Osteocyte (in vitro differentiated cells): ENCODE measurements at regions not wholly inside any gene's neighbourhood (a gene's known extent, or its start where the extent isn't known, plus 50 kb on each side); places are given as distances from the start of the nearest gene placed in this dataset.

Experiments
- DNase-seq: peaks from one replicate; pipeline ENCODE4 v3.0.0; 2021; ENCODE audit warnings: mixed read lengths; ENCODE audit not compliant: unreplicated experiment; ENCODE audit errors: extremely low spot score
- H3K27ac Mint-ChIP-seq: one replicate; pipeline ENCODE4 v1.8.0; 2021; ENCODE audit warnings: mild to moderate bottlenecking, mixed read lengths; ENCODE audit not compliant: unreplicated experiment
- H3K27me3 Mint-ChIP-seq: one replicate; pipeline ENCODE4 v1.8.0; 2021; ENCODE audit warnings: mixed read lengths; ENCODE audit not compliant: unreplicated experiment
- H3K36me3 Mint-ChIP-seq: one replicate; pipeline ENCODE4 v1.8.0; 2021; ENCODE audit warnings: mixed read lengths; ENCODE audit not compliant: unreplicated experiment
- H3K4me1 Mint-ChIP-seq: one replicate; pipeline ENCODE4 v1.8.0; 2021; ENCODE audit warnings: mixed read lengths; ENCODE audit not compliant: unreplicated experiment
- H3K4me3 Mint-ChIP-seq: one replicate; pipeline ENCODE4 v1.8.0; 2021; ENCODE audit warnings: mild to moderate bottlenecking, moderate library complexity, mixed read lengths; ENCODE audit not compliant: unreplicated experiment
- H3K9me3 Mint-ChIP-seq: one replicate; pipeline ENCODE4 v1.8.0; 2021; ENCODE audit warnings: mixed read lengths; ENCODE audit not compliant: unreplicated experiment
- CTCF ChIP-seq: fragments of 200-600 bp; sonication (generic); IDR thresholded peaks from 2 replicates; pipeline ENCODE4 v1.5.0; 2021; ENCODE audit warnings: antibody characterized with exemption, mild to moderate bottlenecking, moderate library complexity

DNA sequence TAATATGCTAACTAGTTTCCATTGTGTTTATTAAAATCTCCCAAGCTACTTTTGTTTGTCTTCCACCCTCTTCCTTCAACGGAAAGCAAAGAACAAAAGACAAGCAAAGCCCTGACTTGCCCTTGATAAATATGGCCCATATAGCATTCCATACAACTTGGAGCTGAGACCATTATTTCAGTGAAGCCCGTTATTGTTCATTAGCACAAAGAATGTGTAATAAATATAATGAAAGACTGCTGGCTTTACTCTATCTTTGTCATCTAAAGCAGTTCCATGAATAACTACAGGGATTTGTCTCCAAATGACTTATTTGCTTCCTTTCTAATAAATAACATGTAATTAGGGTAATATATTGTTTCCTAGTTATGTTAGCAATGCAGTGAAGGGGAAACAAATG, 270.7 kb upstream of the TLE4 start:
- H3K27ac Mint-ChIP-seq = no peak overlapping the region
- no peaks in the 10 kb centered on the region for H3K27me3 Mint-ChIP-seq
- H3K4me3 Mint-ChIP-seq = no peak overlapping the region
- H3K36me3 Mint-ChIP-seq = no peaks in the 10 kb centered on the region
- no peak for DNase-seq
- H3K9me3 Mint-ChIP-seq = no peaks in the 10 kb centered on the region
- TF ChIP-seq CTCF = no peak
- no peaks in the 10 kb centered on the region for H3K4me1 Mint-ChIP-seq

DNA sequence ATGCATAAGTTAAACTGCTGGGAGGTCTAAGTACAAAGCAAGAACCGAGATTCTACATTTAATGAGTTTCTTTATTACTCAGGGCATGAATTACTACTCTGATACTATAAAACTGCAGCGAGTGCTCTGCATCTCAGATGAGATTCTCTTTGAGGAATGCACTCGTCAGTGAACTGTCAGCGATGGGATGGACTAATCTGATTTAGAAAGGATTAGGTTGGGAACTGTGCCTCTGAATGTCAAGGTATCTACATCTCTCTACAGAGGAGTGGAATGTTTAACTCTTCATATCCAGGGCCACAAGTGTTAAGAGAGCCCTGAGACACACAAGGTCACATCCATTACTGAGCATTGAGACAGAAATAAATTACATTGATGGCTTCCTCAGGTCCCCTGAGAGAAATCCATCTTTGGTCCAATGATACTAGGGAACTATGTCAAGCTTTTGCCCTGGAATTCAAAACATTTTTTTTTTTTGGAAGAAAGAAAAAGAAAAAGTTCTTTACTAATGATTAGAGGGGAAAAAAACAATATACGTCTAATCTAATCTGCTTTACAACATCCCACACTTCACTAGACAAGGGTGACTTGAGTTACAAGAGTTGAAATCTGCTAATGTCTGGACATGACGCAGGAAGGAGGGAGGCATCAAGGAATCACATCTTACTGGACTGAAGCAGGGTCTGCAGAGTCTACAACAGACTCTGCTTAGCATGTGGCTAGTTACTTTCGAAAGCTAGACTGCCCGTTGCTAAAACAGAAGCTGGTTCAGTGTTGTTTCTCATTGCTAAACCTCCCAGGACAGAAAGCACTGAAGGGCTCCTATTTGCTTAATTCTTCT, 270.0 kb upstream of the TLE4 start:
- TF ChIP-seq CTCF = no peak
- H3K27ac Mint-ChIP-seq = no peak overlapping the region
- no peaks in the 10 kb centered on the region for H3K4me1 Mint-ChIP-seq
- H3K4me3 Mint-ChIP-seq = no peak overlapping the region
- H3K9me3 Mint-ChIP-seq = no peaks in the 10 kb centered on the region
- H3K36me3 Mint-ChIP-seq = no peaks in the 10 kb centered on the region
- no peaks in the 10 kb centered on the region for H3K27me3 Mint-ChIP-seq
- DNase-seq = no peak

DNA sequence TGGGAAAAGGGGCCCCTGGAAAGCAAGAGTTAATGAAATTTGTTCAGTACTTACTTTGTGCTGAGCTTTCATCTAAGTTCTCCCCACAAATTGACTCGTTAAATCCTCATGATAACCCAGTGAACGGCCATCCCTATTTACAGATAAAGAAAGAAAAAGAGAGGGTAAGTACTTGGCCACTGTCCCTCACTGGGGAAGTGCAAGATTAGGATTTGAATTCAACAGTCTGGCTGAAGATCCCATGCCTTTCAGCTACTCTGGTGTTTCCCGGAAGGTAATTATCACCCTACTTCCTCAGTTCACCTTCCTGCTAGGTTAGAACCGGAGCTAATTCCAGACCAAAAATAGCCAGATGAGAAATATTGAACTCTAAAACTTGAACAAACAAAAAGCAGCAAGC, 269.2 kb upstream of the TLE4 start:
- Mint-ChIP-seq H3K4me1 (no peaks in the 10 kb centered on the region), H3K9me3 (no peaks in the 10 kb centered on the region), H3K36me3 (no peaks in the 10 kb centered on the region), H3K4me3 (no peak overlapping the region), H3K27me3 (no peaks in the 10 kb centered on the region), H3K27ac (no peak overlapping the region)
- DNase-seq = no peak
- TF ChIP-seq CTCF = no peak

DNA sequence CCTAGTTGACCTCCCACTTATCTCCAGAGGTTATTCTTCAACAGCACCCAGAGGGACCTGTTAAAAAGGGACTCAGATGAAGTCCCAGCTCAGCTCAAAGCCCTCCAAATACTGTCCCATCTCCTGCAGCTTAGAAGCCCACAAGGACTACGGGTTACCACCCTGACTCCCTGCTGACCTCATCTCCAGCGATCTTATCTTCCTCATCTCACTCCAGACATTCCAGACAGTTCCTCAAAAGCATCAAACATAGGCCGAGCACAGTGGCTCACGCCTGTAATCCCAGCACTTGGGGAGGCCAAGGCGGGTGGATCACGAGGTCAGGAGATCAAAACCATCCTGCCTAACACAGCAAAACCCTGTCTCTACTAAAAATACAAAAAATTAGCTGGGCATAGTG, 263.8 kb upstream of the TLE4 start:
- H3K27ac Mint-ChIP-seq = no peak overlapping the region
- H3K27me3 Mint-ChIP-seq = no peaks in the 10 kb centered on the region
- TF ChIP-seq CTCF = no peak
- H3K9me3 Mint-ChIP-seq = no peaks in the 10 kb centered on the region
- no peak overlapping the region for H3K4me3 Mint-ChIP-seq
- H3K36me3 Mint-ChIP-seq = no peaks in the 10 kb centered on the region
- H3K4me1 Mint-ChIP-seq = no peaks in the 10 kb centered on the region
- no peak for DNase-seq

- no peak overlapping the region for H3K4me3 Mint-ChIP-seq
- H3K36me3 Mint-ChIP-seq = no peaks in the 10 kb centered on the region
- no peaks in the 10 kb centered on the region for H3K27me3 Mint-ChIP-seq
- H3K4me1 Mint-ChIP-seq = no peaks in the 10 kb centered on the region
- no peak for TF ChIP-seq CTCF
- DNase-seq = no peak
- H3K9me3 Mint-ChIP-seq = no peaks in the 10 kb centered on the region
- no peak overlapping the region for H3K27ac Mint-ChIP-seq
Observed at GRCh38 chr9:79312686-79313421, 258.9 kb upstream of the TLE4 start.
